Suprapubic skin (tissue), 4 donors: ENCODE measurements at regions not wholly inside any gene's neighbourhood (a gene's known extent, or its start where the extent isn't known, plus 50 kb on each side); places are given as distances from the start of the nearest gene placed in this dataset.

Experiments used
- POLR2A ChIP-seq, 2 donors: fragments of 450-650 bp; IDR thresholded peaks; one replicate each; pipeline ENCODE4 v1.6.1; 2017; ENCODE audit warnings: antibody characterized with exemption in 2 of 2, mild to moderate bottlenecking in 2 of 2, moderate library complexity in 2 of 2
- POLR2AphosphoS5 ChIP-seq, 3 donors: sonication (generic); formaldehyde crosslinking; IDR thresholded peaks; one replicate each; pipeline ENCODE4 v1.6.1; 2017; ENCODE audit warnings: antibody characterized with exemption in 3 of 3
- TF ChIP-seq, protein P1 (sequence below), 2 donors: fragments of 200-600 bp in 1 of 2; fragments of 450-650 bp in 1 of 2; sonication (generic) in 1 of 2; IDR thresholded peaks; one replicate each; pipeline ENCODE4 v1.5.1; 2016 to 2019; ENCODE audit warnings: antibody characterized with exemption in 2 of 2, mild to moderate bottlenecking in 1 of 2, moderate library complexity in 1 of 2

DNA sequence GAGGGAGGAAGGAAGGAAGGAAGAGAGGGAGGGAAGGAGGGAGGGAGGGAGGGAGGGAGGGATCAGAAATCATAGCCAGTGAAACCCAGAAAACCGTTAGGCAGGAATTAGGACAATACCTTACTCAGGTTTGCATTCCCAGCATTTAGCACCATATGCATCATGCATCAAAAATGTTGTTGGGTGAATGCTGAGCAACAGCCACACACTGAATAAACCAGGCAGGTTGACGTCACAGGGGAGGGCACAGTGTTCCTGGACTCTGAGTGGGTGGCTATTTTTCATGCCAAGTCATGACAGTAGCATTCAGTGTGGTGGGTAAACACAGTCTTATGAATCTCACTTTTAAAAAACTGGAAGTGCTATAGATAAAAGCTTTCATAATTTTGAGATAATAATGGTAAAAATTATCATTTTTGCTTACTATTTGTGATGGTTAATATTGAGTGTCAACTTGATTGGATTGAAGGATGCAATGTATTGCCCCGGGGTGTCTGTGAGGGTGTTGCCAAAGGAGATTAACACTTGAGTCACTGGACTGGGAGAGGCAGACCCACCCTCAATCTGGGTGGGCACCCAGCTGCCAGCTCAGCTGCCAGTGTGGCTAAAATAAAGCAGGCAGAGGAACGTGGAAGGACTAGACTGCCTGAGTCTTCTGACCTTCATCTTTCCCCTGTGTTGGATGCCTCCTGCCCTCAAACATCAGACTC lies 199.1 kb upstream of the PRKCQ start:
- TF ChIP-seq, protein P1, sequence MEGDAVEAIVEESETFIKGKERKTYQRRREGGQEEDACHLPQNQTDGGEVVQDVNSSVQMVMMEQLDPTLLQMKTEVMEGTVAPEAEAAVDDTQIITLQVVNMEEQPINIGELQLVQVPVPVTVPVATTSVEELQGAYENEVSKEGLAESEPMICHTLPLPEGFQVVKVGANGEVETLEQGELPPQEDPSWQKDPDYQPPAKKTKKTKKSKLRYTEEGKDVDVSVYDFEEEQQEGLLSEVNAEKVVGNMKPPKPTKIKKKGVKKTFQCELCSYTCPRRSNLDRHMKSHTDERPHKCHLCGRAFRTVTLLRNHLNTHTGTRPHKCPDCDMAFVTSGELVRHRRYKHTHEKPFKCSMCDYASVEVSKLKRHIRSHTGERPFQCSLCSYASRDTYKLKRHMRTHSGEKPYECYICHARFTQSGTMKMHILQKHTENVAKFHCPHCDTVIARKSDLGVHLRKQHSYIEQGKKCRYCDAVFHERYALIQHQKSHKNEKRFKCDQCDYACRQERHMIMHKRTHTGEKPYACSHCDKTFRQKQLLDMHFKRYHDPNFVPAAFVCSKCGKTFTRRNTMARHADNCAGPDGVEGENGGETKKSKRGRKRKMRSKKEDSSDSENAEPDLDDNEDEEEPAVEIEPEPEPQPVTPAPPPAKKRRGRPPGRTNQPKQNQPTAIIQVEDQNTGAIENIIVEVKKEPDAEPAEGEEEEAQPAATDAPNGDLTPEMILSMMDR (IDR thresholded peaks at IDR 0.05): no peak
- TF ChIP-seq POLR2A (IDR thresholded peaks at IDR 0.05): no peak
- TF ChIP-seq POLR2AphosphoS5 (IDR thresholded peaks at IDR 0.05): no peak
